GM18909 (cell line): ENCODE measurements at regions not wholly inside any gene's neighbourhood (a gene's known extent, or its start where the extent isn't known, plus 50 kb on each side); places are given as distances from the start of the nearest gene placed in this dataset.
"Not testable (repeated sequence)": the region's sequence is repeated elsewhere in the genome, so short reads cannot be mapped to it uniquely, and the experiment has no call there.

Source experiments
- ATAC-seq: cut with Tn5 transposase; IDR thresholded peaks from one replicate; pipeline ENCODE4 v1.9.1; 2021; ENCODE audit warnings: mild to moderate bottlenecking; ENCODE audit not compliant: unreplicated experiment, poor library complexity

GRCh38 chr4:189848672-189849071 lies 92.0 kb upstream of the FRG1 start:
- not testable (repeated sequence) for ATAC-seq

GRCh38 chr4:189850239-189850856 lies 90.3 kb upstream of the FRG1 start:
- peak; percentile 92 for ATAC-seq

- ATAC-seq: peak; percentile 59
Measured at GRCh38 chr4:189858435-189858834, 82.2 kb upstream of the FRG1 start.

- no peak for ATAC-seq
Measured at GRCh38 chr4:189861101-189861500, 79.6 kb upstream of the FRG1 start.

GRCh38 chr4:189869236-189869635 lies 71.4 kb upstream of the FRG1 start:
- no peak for ATAC-seq

GRCh38 chr4:189870511-189871234 lies 70.0 kb upstream of the FRG1 start:
- no peak for ATAC-seq

GRCh38 chr4:189874591-189874990 lies 66.1 kb upstream of the FRG1 start:
- ATAC-seq: no peak

GRCh38 chr4:189881190-189881589 lies 59.5 kb upstream of the FRG1 start:
- ATAC-seq: not testable (repeated sequence)

GRCh38 chr4:189888407-189888806 lies 52.3 kb upstream of the FRG1 start:
- not testable (repeated sequence) for ATAC-seq
